Rectal smooth muscle tissue (tissue), 1 donor: ENCODE measurements at regions not wholly inside any gene's neighbourhood (a gene's known extent, or its start where the extent isn't known, plus 50 kb on each side); places are given as distances from the start of the nearest gene placed in this dataset.

Experiments
- H3K27ac ChIP-seq: one replicate; pipeline ENCODE4 v1.7.0; 2013; ENCODE audit warnings: low read depth, low read length, inconsistent platforms
- H3K27me3 ChIP-seq: one replicate; pipeline ENCODE4 v1.7.0; 2013; ENCODE audit warnings: low read length; ENCODE audit not compliant: control insufficient read depth, insufficient read depth
- H3K36me3 ChIP-seq: one replicate; pipeline ENCODE4 v1.7.0; 2013; ENCODE audit warnings: low read length; ENCODE audit not compliant: control insufficient read depth, insufficient read depth
- H3K4me1 ChIP-seq: one replicate; pipeline ENCODE4 v1.7.0; 2013; ENCODE audit warnings: low read length; ENCODE audit not compliant: control insufficient read depth, insufficient read depth
- H3K4me3 ChIP-seq: one replicate; pipeline ENCODE4 v1.7.0; 2013; ENCODE audit warnings: low read length
- H3K9ac ChIP-seq: one replicate; pipeline ENCODE4 v1.7.0; 2013; ENCODE audit warnings: low read length

GRCh38 chr1:87684713-87685205 lies 356.1 kb downstream of the LMO4 start:
- no peak overlapping the region for H3K9ac ChIP-seq
- no peaks in the 10 kb centered on the region for H3K36me3 ChIP-seq
- peak overlapping the region; percentile 77 for H3K27ac ChIP-seq
- H3K27me3 ChIP-seq, result no peaks in the 10 kb centered on the region
- H3K4me3 ChIP-seq, result peak overlapping the region; percentile 86
- H3K4me1 ChIP-seq, result peaks cover 26% of the 10 kb centered on the region

GRCh38 chr1:87685311-87686135 lies 356.8 kb downstream of the LMO4 start:
- Histone ChIP-seq H3K9ac (no peak overlapping the region), H3K27me3 (no peaks in the 10 kb centered on the region), H3K27ac (peak overlapping the region; percentile 77), H3K4me3 (peak overlapping the region; percentile 24), H3K36me3 (no peaks in the 10 kb centered on the region), H3K4me1 (peaks cover 26% of the 10 kb centered on the region)

GRCh38 chr1:87686136-87686495 lies 357.4 kb downstream of the LMO4 start:
- peaks cover 26% of the 10 kb centered on the region for H3K4me1 ChIP-seq
- H3K27ac ChIP-seq, result peak overlapping the region; percentile 76
- H3K27me3 ChIP-seq, result no peaks in the 10 kb centered on the region
- H3K9ac ChIP-seq, result no peak overlapping the region
- H3K36me3 ChIP-seq, result no peaks in the 10 kb centered on the region
- no peak overlapping the region for H3K4me3 ChIP-seq

GRCh38 chr1:87686671-87687070 lies 358.0 kb downstream of the LMO4 start:
- no peak overlapping the region for H3K4me3 ChIP-seq
- no peaks in the 10 kb centered on the region for H3K36me3 ChIP-seq
- H3K4me1 ChIP-seq, result peaks cover 26% of the 10 kb centered on the region
- peak overlapping the region; percentile 76 for H3K27ac ChIP-seq
- H3K27me3 ChIP-seq, result no peaks in the 10 kb centered on the region
- no peak overlapping the region for H3K9ac ChIP-seq

- H3K9ac ChIP-seq, result no peak overlapping the region
- H3K4me3 ChIP-seq, result no peak overlapping the region
- H3K4me1 ChIP-seq, result peaks cover 26% of the 10 kb centered on the region
- no peaks in the 10 kb centered on the region for H3K36me3 ChIP-seq
- no peak overlapping the region for H3K27ac ChIP-seq
- no peaks in the 10 kb centered on the region for H3K27me3 ChIP-seq
These were observed 359.5 kb downstream of the LMO4 start for GRCh38 chr1:87688136-87688535.

- Histone ChIP-seq H3K9ac (no peak overlapping the region), H3K36me3 (no peaks in the 10 kb centered on the region), H3K27ac (no peak overlapping the region), H3K27me3 (no peaks in the 10 kb centered on the region), H3K4me1 (peaks cover 22% of the 10 kb centered on the region), H3K4me3 (no peak overlapping the region)
These were observed 360.8 kb downstream of the LMO4 start for GRCh38 chr1:87689487-87689886.

GRCh38 chr1:87696483-87696882 lies 367.8 kb downstream of the LMO4 start:
- no peak overlapping the region for H3K4me3 ChIP-seq
- H3K9ac ChIP-seq, result no peak overlapping the region
- no peaks in the 10 kb centered on the region for H3K27me3 ChIP-seq
- H3K27ac ChIP-seq, result no peak overlapping the region
- H3K4me1 ChIP-seq, result no peaks in the 10 kb centered on the region
- H3K36me3 ChIP-seq, result no peaks in the 10 kb centered on the region

GRCh38 chr1:87702455-87702854 lies 373.8 kb downstream of the LMO4 start:
- Histone ChIP-seq H3K27ac (no peak overlapping the region), H3K4me1 (no peaks in the 10 kb centered on the region), H3K9ac (no peak overlapping the region), H3K27me3 (no peaks in the 10 kb centered on the region), H3K36me3 (no peaks in the 10 kb centered on the region), H3K4me3 (no peak overlapping the region)

GRCh38 chr1:87705233-87705632 lies 376.6 kb downstream of the LMO4 start:
- Histone ChIP-seq H3K27ac (no peak overlapping the region), H3K4me1 (no peaks in the 10 kb centered on the region), H3K36me3 (no peaks in the 10 kb centered on the region), H3K27me3 (no peaks in the 10 kb centered on the region), H3K9ac (no peak overlapping the region), H3K4me3 (no peak overlapping the region)

GRCh38 chr1:87706203-87706602 lies 377.5 kb downstream of the LMO4 start:
- no peaks in the 10 kb centered on the region for H3K27me3 ChIP-seq
- H3K9ac ChIP-seq, result no peak overlapping the region
- no peak overlapping the region for H3K27ac ChIP-seq

GRCh38 chr1:87706779-87707228 lies 378.1 kb downstream of the LMO4 start:
- Histone ChIP-seq H3K36me3 (no peaks in the 10 kb centered on the region), H3K9ac (no peak overlapping the region), H3K27ac (no peak overlapping the region), H3K4me1 (no peaks in the 10 kb centered on the region), H3K4me3 (no peak overlapping the region), H3K27me3 (no peaks in the 10 kb centered on the region)

More at GRCh38 chr1:87706203-87706602, 377.5 kb downstream of the LMO4 start:
- H3K36me3 ChIP-seq, result no peaks in the 10 kb centered on the region
- H3K4me3 ChIP-seq, result no peak overlapping the region
- H3K4me1 ChIP-seq, result no peaks in the 10 kb centered on the region

GRCh38 chr1:87707411-87707810 lies 378.7 kb downstream of the LMO4 start:
- Histone ChIP-seq H3K36me3 (no peaks in the 10 kb centered on the region), H3K9ac (no peak overlapping the region), H3K27me3 (no peaks in the 10 kb centered on the region), H3K4me3 (no peak overlapping the region), H3K4me1 (no peaks in the 10 kb centered on the region), H3K27ac (no peak overlapping the region)
